ENCODE measurements at regions not wholly inside any gene's neighbourhood (a gene's known extent, or its start where the extent isn't known, plus 50 kb on each side); places are given as distances from the start of the nearest gene placed in this dataset.
"Not testable (repeated sequence)": the region's sequence is repeated elsewhere in the genome, so short reads cannot be mapped to it uniquely, and the experiment has no call there.

DNA sequence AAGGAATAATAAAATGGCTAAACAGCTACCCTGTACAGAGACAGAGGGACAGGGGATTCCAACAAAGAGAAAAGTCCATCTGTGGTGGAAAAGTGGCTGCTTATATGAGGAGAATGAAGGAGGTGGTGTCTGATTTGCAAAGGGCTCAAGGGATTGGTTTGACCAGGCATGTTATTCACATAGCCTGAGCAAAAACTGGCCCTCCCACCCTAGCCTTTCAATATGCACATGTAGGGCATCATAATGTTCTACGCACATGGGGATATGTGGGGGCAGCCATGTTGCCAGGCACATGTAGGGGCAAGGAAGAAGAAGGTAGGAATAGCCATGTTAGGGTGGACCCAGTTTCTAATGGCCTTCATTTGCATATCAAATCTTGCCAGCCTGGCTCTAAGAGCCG lies 1527.1 kb downstream of the RPIA start:
- H3K36me3 ChIP-seq (ENCODE audit: low read depth); DNase-seq; H2AFZ ChIP-seq; H4K20me1 ChIP-seq (ENCODE audit: insufficient read depth); POLR2A ChIA-PET (ENCODE audit: unreplicated experiment); H3K27ac ChIP-seq; H3F3A ChIP-seq (ENCODE audit: insufficient read depth, low read depth); H3K27me3 ChIP-seq (ENCODE audit: insufficient read depth, low read depth); H3K9me2 ChIP-seq (ENCODE audit: insufficient read depth); H3K4me3 ChIP-seq; CTCF ChIA-PET; H3K4me2 ChIP-seq; H3K79me2 ChIP-seq (ENCODE audit: low read depth); BruUV-seq (replicated peaks); H3K4me1 ChIP-seq (replicated peaks; ENCODE audit: insufficient read depth); H3K9me3 ChIP-seq (ENCODE audit: insufficient read depth, low read depth); intact Hi-C loops (cut with micrococcal nuclease; ENCODE audit: unreplicated experiment): not testable (repeated sequence)

DNA sequence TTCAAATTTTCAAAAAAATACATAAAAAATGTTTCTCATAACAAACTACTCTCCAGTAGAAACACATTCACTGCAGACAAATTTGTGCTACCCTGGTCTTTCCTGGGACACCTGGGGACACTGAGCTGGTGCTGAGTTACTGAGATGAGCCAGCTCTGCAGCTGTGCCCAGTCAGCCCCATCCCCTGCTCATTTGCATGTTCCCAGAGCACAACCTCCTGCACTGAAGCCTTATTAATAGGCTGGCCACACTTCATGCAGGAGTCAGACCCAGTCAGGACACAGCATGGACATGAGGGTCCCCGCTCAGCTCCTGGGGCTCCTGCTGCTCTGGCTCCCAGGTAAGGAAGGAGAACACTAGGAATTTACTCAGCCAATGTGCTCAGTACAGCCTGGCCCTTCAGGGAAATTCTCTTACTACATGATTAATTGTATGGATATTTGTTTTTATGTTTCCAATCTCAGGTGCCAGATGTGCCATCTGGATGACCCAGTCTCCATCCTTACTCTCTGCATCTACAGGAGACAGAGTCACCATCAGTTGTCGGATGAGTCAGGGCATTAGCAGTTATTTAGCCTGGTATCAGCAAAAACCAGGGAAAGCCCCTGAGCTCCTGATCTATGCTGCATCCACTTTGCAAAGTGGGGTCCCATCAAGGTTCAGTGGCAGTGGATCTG lies 1529.3 kb downstream of the RPIA start:
- H3K9me3 ChIP-seq (ENCODE audit: insufficient read depth, low read depth); H3K4me1 ChIP-seq (replicated peaks; ENCODE audit: insufficient read depth); BruUV-seq (replicated peaks); H3K79me2 ChIP-seq (ENCODE audit: low read depth); H3K36me3 ChIP-seq (ENCODE audit: low read depth); POLR2A ChIA-PET (ENCODE audit: unreplicated experiment); intact Hi-C loops (cut with micrococcal nuclease; ENCODE audit: unreplicated experiment); H3K4me2 ChIP-seq; H2AFZ ChIP-seq; H3F3A ChIP-seq (ENCODE audit: insufficient read depth, low read depth); H4K20me1 ChIP-seq (ENCODE audit: insufficient read depth); H3K9me2 ChIP-seq (ENCODE audit: insufficient read depth); H3K27me3 ChIP-seq (ENCODE audit: insufficient read depth, low read depth); H3K4me3 ChIP-seq; H3K27ac ChIP-seq; DNase-seq; CTCF ChIA-PET: not testable (repeated sequence)

DNA sequence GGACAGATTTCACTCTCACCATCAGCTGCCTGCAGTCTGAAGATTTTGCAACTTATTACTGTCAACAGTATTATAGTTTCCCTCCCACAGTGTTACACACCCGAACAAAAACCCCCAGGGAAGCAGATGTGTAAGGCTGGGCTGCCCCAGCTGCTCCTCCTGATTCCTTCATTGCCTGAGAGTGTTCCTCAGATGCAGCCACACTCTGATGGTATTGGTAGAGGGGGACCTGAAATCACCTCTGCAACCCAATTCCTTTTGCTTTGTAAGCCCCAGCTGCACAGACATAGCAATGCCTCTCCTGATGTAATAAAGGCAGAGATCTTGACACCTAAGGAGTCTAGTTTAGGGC lies 1529.8 kb downstream of the RPIA start:
- Histone ChIP-seq H2AFZ (no peak overlapping the region), H3K4me1 (replicated peaks; ENCODE audit: insufficient read depth) (no peaks in the 10 kb centered on the region), H3K4me2 (no peak overlapping the region), H3F3A (ENCODE audit: insufficient read depth, low read depth) (no peaks in the 10 kb centered on the region), H3K9me3 (ENCODE audit: insufficient read depth, low read depth) (no peaks in the 10 kb centered on the region), H3K36me3 (ENCODE audit: low read depth) (no peaks in the 10 kb centered on the region), H3K79me2 (ENCODE audit: low read depth) (no peaks in the 10 kb centered on the region), H3K9me2 (ENCODE audit: insufficient read depth) (no peaks in the 10 kb centered on the region), H3K27me3 (ENCODE audit: insufficient read depth, low read depth) (no peaks in the 10 kb centered on the region), H3K27ac (no peak overlapping the region), H3K4me3 (no peak overlapping the region), H4K20me1 (ENCODE audit: insufficient read depth) (no peaks in the 10 kb centered on the region)
- ChIA-PET CTCF (no interaction called here), POLR2A (ENCODE audit: unreplicated experiment) (no interaction called here)
- no TSS peak for BruUV-seq (replicated peaks)
- intact Hi-C loops (cut with micrococcal nuclease; ENCODE audit: unreplicated experiment): no loop called here
- TF ChIP-seq, protein P1, sequence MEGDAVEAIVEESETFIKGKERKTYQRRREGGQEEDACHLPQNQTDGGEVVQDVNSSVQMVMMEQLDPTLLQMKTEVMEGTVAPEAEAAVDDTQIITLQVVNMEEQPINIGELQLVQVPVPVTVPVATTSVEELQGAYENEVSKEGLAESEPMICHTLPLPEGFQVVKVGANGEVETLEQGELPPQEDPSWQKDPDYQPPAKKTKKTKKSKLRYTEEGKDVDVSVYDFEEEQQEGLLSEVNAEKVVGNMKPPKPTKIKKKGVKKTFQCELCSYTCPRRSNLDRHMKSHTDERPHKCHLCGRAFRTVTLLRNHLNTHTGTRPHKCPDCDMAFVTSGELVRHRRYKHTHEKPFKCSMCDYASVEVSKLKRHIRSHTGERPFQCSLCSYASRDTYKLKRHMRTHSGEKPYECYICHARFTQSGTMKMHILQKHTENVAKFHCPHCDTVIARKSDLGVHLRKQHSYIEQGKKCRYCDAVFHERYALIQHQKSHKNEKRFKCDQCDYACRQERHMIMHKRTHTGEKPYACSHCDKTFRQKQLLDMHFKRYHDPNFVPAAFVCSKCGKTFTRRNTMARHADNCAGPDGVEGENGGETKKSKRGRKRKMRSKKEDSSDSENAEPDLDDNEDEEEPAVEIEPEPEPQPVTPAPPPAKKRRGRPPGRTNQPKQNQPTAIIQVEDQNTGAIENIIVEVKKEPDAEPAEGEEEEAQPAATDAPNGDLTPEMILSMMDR (conservative IDR thresholded peaks at IDR 0.05): no peak
- no peak for TF ChIP-seq EZH2 (IDR thresholded peaks at IDR 0.05; ENCODE audit: low read depth)
- no peak for DNase-seq

DNA sequence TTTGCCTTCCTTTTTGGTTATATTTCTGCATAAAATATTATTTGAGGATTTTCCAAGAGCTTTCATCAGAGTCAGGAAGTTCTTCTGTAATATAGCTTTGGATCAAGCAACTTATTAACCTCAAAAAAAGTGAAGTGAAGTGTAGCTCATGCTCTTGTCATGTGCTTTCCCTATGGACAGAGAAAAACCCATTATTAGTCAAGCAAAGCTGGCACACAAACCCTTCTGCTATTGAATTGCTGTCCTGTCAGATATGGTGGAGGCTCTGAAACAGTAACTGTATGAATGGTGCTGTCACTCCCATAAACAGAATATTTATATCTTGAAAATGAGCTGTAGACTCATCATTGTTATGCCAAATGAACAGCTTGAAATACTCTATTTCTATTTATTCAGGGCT lies 1533.3 kb downstream of the RPIA start:
- H3K27me3 ChIP-seq (ENCODE audit: insufficient read depth, low read depth); H3K27ac ChIP-seq; H3K36me3 ChIP-seq (ENCODE audit: low read depth); H3K79me2 ChIP-seq (ENCODE audit: low read depth); H3K4me3 ChIP-seq; POLR2A ChIA-PET (ENCODE audit: unreplicated experiment); H3K4me1 ChIP-seq (replicated peaks; ENCODE audit: insufficient read depth); H3K9me2 ChIP-seq (ENCODE audit: insufficient read depth); H4K20me1 ChIP-seq (ENCODE audit: insufficient read depth); intact Hi-C loops (cut with micrococcal nuclease; ENCODE audit: unreplicated experiment); BruUV-seq (replicated peaks); CTCF ChIA-PET; H3F3A ChIP-seq (ENCODE audit: insufficient read depth, low read depth); H3K4me2 ChIP-seq; DNase-seq; H2AFZ ChIP-seq; H3K9me3 ChIP-seq (ENCODE audit: insufficient read depth, low read depth): not testable (repeated sequence)

DNA sequence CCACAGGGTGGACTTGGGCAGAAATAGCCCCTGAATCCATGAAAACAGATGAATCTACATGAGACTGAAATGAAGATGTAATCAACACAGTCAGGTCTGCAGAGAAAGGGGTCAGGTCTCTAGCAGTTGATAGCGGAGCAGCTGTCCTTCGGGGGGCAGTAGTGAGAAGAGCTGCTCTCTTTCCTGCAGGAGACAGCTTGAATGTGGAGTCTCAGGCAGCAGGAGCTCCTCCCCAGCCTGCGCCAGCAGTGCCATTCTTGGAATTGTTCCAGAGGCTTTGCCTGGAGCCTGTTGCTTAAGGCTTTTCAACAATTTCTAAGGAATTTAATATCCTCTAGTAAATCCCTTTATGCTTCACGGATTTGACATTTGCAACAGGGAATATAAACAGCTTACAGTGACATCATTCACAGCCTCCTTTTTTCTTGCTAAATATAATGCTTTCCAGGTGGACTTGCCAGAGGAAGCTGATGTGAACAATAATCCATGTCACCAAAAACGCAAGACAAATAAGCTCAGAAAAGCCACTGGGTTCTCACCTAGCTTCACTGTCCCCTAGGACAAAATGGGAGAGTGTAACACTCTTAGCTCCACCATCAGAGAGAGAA lies 1535.1 kb downstream of the RPIA start:
- CTCF ChIA-PET; POLR2A ChIA-PET (ENCODE audit: unreplicated experiment); H3K36me3 ChIP-seq (ENCODE audit: low read depth); H3K9me3 ChIP-seq (ENCODE audit: insufficient read depth, low read depth); H3K27ac ChIP-seq; H3K4me2 ChIP-seq; H2AFZ ChIP-seq; H3K4me3 ChIP-seq; H3K79me2 ChIP-seq (ENCODE audit: low read depth); H4K20me1 ChIP-seq (ENCODE audit: insufficient read depth); DNase-seq; BruUV-seq (replicated peaks); H3F3A ChIP-seq (ENCODE audit: insufficient read depth, low read depth); H3K27me3 ChIP-seq (ENCODE audit: insufficient read depth, low read depth); intact Hi-C loops (cut with micrococcal nuclease; ENCODE audit: unreplicated experiment); H3K4me1 ChIP-seq (replicated peaks; ENCODE audit: insufficient read depth); H3K9me2 ChIP-seq (ENCODE audit: insufficient read depth): not testable (repeated sequence)

DNA sequence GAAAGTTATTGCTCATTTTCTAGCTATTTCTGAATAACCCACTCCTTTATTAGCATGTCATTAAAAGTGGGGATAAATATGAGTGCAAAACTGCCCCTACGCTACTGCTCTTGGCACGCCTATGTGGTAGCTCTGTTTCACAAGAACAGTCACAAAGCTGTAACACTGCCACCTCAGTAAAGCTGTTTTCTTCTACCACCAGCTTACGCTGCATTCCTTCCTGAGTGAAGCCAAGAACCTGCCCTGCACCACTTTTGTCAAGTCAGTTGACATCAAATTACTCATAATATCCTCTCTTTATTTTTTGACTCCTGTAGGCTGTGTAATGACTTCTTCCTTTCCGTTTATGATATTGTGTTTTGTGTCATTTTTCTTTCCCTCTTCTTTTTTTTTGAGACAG lies 1539.7 kb downstream of the RPIA start:
- intact Hi-C loops (cut with micrococcal nuclease; ENCODE audit: unreplicated experiment); H3K36me3 ChIP-seq (ENCODE audit: low read depth); H2AFZ ChIP-seq; DNase-seq; BruUV-seq (replicated peaks); H3K4me3 ChIP-seq; POLR2A ChIA-PET (ENCODE audit: unreplicated experiment); CTCF ChIA-PET; H3F3A ChIP-seq (ENCODE audit: insufficient read depth, low read depth); H3K27me3 ChIP-seq (ENCODE audit: insufficient read depth, low read depth); H3K4me1 ChIP-seq (replicated peaks; ENCODE audit: insufficient read depth); H3K27ac ChIP-seq; H3K79me2 ChIP-seq (ENCODE audit: low read depth); H3K4me2 ChIP-seq; H3K9me2 ChIP-seq (ENCODE audit: insufficient read depth); H4K20me1 ChIP-seq (ENCODE audit: insufficient read depth); H3K9me3 ChIP-seq (ENCODE audit: insufficient read depth, low read depth): not testable (repeated sequence)

DNA sequence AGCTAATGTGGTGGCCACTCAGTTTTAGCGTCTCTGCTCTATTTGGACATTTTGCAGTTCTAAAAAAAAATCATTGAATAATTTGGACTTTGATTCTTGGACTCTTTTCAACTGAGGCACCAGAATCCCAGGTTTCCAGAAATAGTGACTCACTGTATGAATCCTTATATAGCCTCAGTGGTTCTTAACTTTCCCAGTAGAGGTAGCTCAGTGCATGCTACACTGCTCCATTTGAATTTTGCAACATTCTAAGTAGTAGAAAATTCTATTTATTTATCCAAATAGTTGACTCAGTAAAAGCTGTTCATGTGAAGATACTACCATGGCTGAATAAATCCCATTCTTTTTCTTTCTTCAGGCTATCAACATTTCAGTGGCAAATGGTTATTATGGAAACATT lies 1544.0 kb downstream of the RPIA start:
- H3K79me2 ChIP-seq (ENCODE audit: low read depth); CTCF ChIA-PET; H4K20me1 ChIP-seq (ENCODE audit: insufficient read depth); H3K9me3 ChIP-seq (ENCODE audit: insufficient read depth, low read depth); H2AFZ ChIP-seq; BruUV-seq (replicated peaks); intact Hi-C loops (cut with micrococcal nuclease; ENCODE audit: unreplicated experiment); H3K27ac ChIP-seq; H3K36me3 ChIP-seq (ENCODE audit: low read depth); H3K9me2 ChIP-seq (ENCODE audit: insufficient read depth); H3K4me2 ChIP-seq; DNase-seq; H3F3A ChIP-seq (ENCODE audit: insufficient read depth, low read depth); H3K27me3 ChIP-seq (ENCODE audit: insufficient read depth, low read depth); H3K4me3 ChIP-seq; POLR2A ChIA-PET (ENCODE audit: unreplicated experiment); H3K4me1 ChIP-seq (replicated peaks; ENCODE audit: insufficient read depth): not testable (repeated sequence)
